ENCODE measurements at regions not wholly inside any gene's neighbourhood (a gene's known extent, or its start where the extent isn't known, plus 50 kb on each side); places are given as distances from the start of the nearest gene placed in this dataset.

DNA sequence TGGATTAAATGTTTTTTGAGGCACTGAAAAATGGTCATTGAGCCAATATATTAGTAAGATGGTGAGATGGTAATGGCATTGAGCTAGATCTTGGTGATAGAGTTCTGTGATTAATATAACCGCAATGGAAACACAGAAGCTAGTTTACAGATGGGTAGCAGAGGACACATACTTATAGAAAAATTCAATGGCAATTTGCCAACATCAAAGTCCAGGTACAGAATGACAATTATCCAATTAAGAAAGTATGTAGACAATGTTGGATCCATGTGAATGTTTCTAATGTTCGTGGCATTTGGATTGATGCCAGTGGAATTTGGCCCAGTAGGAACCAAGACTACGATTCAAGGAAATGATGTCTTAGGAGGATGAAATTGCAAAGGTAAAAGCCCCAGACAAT is 187.8 kb downstream of the GNAT3 start:
- TF ChIP-seq POLR2A (IDR thresholded peaks at IDR 0.05; ENCODE audit: low read length) (no peak), GATA1 (IDR thresholded peaks at IDR 0.05; ENCODE audit: low read depth, low read length) (no peak)

DNA sequence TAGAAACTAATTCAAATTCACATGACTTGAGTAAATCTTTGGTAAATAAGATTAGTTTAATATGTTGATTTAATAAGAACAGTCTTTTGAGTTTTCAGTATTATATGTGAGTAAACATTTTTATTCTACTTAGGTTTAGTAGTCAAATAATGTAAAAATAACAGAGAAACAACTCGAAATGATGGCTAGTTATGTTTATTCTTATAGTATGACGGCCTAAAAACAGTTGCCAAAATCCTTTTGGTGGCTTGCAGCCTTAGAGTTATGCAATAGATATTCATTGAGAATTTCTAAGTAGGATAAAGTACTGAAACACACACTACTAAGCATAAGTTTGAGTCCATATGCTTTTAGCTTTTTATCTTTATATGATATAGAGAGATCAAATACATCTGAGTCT is 184.8 kb downstream of the GNAI1 start:
- TF ChIP-seq GATA1 (IDR thresholded peaks at IDR 0.05; ENCODE audit: low read depth, low read length) (no peak), POLR2A (IDR thresholded peaks at IDR 0.05; ENCODE audit: low read length) (no peak)
- no peak for DNase-seq

More for the DNA sequence above, 187.8 kb downstream of the GNAT3 start:
- no peak for DNase-seq

GRCh38 chr7:80318081-80318480 is 183.4 kb downstream of the GNAI1 start:
- TF ChIP-seq GATA1 (IDR thresholded peaks at IDR 0.05; ENCODE audit: low read depth, low read length) (no peak), POLR2A (IDR thresholded peaks at IDR 0.05; ENCODE audit: low read length) (no peak)

GRCh38 chr7:80316811-80317210 is 182.2 kb downstream of the GNAI1 start:
- TF ChIP-seq POLR2A (IDR thresholded peaks at IDR 0.05; ENCODE audit: low read length) (no peak), GATA1 (IDR thresholded peaks at IDR 0.05; ENCODE audit: low read depth, low read length) (no peak)
- no peak for DNase-seq

More at GRCh38 chr7:80318081-80318480, 183.4 kb downstream of the GNAI1 start:
- no peak for DNase-seq

DNA sequence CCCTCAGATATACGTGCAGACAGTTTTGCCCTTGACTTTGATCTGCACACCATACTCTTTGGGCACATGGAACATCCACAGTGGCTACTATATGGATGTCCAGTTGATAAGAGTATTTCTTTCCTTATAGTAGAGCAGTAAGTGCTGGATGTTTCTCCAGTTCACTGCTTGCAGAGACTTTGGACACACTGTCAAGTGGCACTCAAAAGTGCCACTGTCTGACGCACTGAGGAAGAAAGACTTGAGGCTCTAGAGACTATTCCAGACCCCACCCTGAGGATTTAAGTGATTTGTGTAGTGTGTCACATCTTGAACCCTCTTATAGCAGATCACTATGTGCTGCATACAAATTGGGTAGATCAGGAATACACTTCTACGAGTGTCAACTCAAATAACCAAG is 179.1 kb downstream of the GNAI1 start:
- no peak for DNase-seq
- TF ChIP-seq POLR2A (IDR thresholded peaks at IDR 0.05; ENCODE audit: low read length) (no peak), GATA1 (IDR thresholded peaks at IDR 0.05; ENCODE audit: low read depth, low read length) (no peak)

- no peak for DNase-seq
- TF ChIP-seq POLR2A (IDR thresholded peaks at IDR 0.05; ENCODE audit: low read length) (no peak), GATA1 (IDR thresholded peaks at IDR 0.05; ENCODE audit: low read depth, low read length) (no peak)
Measured at GRCh38 chr7:80313067-80313626, 178.5 kb downstream of the GNAI1 start.

DNA sequence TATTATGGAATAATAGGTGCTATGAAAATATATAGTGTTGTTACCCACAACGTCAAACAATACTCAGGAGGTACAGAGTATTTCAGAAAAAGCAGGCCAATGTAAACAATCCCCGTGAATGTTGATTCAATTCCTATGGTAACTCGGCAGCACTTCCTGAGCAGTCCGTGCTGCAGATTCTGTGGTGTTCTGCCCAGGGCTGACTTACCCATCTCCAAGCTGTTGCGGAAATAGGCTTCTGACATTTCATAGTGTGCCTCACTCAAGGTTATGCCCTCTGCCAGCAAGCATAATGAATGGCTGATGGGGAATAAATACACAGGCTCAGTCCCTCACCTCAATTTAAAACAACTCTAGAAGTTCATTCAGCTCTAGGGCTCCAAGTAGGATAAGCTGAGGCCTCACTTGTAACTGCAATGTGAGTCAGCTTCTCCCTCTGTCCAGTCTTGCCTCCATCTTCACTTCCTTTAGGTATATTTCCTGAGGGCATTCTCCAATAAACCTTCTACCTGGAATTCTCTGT is 177.6 kb downstream of the GNAI1 start:
- TF ChIP-seq POLR2A (IDR thresholded peaks at IDR 0.05; ENCODE audit: low read length), result no peak
- no peak for TF ChIP-seq GATA1 (IDR thresholded peaks at IDR 0.05; ENCODE audit: low read depth, low read length)
- peak in 1 of 2 experiments; percentile 25 for DNase-seq

DNA sequence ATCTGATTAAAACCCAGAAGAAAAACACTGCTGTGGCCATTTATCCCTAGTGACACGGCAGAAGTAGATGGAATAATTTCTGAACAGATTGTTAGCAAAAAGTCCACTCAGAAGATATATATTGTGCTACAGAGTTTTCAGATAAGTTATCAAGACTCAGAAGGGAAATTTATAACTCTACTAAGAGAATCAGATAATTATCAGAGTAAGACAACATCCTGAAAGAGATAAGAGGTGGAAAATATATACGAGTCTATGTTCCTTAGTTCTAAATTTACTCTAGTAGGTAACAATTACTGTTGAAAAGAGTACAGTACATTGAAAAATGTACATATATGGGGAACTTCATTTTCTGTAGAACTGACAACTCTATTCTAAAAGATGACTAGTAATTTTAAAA is 176.7 kb downstream of the GNAI1 start:
- no peak for DNase-seq
- TF ChIP-seq GATA1 (IDR thresholded peaks at IDR 0.05; ENCODE audit: low read depth, low read length) (no peak), POLR2A (IDR thresholded peaks at IDR 0.05; ENCODE audit: low read length) (no peak)

GRCh38 chr7:80309971-80310549 is 175.4 kb downstream of the GNAI1 start:
- TF ChIP-seq GATA1 (IDR thresholded peaks at IDR 0.05; ENCODE audit: low read depth, low read length) (no peak), POLR2A (IDR thresholded peaks at IDR 0.05; ENCODE audit: low read length) (no peak)
- no peak for DNase-seq

DNA sequence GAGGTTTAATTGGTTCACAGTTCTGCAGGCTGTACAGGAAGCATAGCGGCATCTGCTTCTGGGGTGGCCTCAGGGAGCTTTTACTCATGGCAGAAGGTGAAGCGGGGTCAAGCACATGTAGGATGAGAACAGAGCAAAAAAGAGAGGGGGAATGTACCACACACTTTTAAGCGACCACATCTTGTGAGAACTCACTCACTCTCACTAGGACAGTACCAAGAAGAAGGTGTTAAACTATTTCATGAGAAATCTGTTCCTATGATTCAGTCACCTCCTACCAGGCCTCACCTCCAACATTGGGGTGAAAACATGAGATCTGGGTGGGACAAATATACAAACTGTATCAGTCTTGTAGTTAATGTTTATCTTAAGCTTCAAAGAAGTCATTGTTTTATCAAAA is 174.7 kb downstream of the GNAI1 start:
- no peak for DNase-seq
- TF ChIP-seq GATA1 (IDR thresholded peaks at IDR 0.05; ENCODE audit: low read depth, low read length), result no peak
- no peak for TF ChIP-seq POLR2A (IDR thresholded peaks at IDR 0.05; ENCODE audit: low read length)

GRCh38 chr7:80307227-80307856 is 172.7 kb downstream of the GNAI1 start:
- no peak for DNase-seq
- no peak for TF ChIP-seq POLR2A (IDR thresholded peaks at IDR 0.05; ENCODE audit: low read length)
- TF ChIP-seq GATA1 (IDR thresholded peaks at IDR 0.05; ENCODE audit: low read depth, low read length), result no peak

DNA sequence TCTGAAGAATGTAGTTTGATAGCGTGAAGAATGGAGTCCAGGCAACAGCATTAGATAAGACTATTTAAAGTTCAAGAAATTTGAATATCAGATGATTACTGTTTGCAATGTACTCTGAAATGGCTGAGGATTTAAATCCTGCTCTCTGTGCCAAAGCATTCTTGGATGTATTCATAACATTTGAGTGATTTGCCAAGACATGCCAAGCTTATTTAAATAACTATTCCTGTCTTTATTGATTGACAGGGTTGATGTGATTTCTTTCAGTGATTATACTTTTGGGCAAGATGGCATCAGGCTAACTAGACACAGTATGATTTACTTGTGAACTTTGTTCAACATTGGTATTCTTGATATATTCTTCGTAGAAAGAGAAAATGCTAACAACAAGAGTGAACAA is 168.7 kb downstream of the GNAI1 start:
- TF ChIP-seq GATA1 (IDR thresholded peaks at IDR 0.05; ENCODE audit: low read depth, low read length), result no peak
- TF ChIP-seq POLR2A (IDR thresholded peaks at IDR 0.05; ENCODE audit: low read length), result no peak
- DNase-seq, result no peak

DNA sequence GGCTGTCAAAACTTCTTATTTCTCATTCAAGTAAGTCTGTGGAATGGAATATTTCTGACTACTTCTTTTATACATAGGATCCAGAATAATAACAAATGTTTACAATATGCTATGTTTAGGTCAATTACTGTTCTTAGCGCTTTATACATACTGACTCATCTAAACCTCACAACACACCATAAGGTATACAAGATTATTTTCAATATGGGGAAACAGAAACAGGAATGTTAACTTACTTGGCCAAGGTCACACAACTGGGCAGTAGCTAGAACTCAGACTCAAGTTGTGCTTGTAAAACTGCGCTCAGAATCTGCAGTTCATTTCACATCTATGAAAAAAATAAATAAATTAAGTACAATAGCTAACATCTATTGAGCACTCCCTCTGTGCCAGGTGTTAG is 168.0 kb downstream of the GNAI1 start:
- TF ChIP-seq POLR2A (IDR thresholded peaks at IDR 0.05; ENCODE audit: low read length), result no peak
- no peak for DNase-seq

GRCh38 chr7:80302078-80302477 is 167.4 kb downstream of the GNAI1 start:
- TF ChIP-seq GATA1 (IDR thresholded peaks at IDR 0.05; ENCODE audit: low read depth, low read length), result no peak
- TF ChIP-seq POLR2A (IDR thresholded peaks at IDR 0.05; ENCODE audit: low read length), result no peak
- no peak for DNase-seq

GRCh38 chr7:80298201-80298600 is 163.6 kb downstream of the GNAI1 start:
- no peak for DNase-seq
- TF ChIP-seq POLR2A (IDR thresholded peaks at IDR 0.05; ENCODE audit: low read length) (no peak), GATA1 (IDR thresholded peaks at IDR 0.05; ENCODE audit: low read depth, low read length) (no peak)

Measured in erythroblast (primary cell).